Midbrain (tissue), 1 donor: ENCODE measurements at regions not wholly inside any gene's neighbourhood (a gene's known extent, or its start where the extent isn't known, plus 50 kb on each side); places are given as distances from the start of the nearest gene placed in this dataset.
"Not testable (repeated sequence)": the region's sequence is repeated elsewhere in the genome, so short reads cannot be mapped to it uniquely, and the experiment has no call there.

Experiments
- DNase-seq: peaks from one replicate; lab custom pipeline; 2025; lab: John Stamatoyannopoulos, UW

- no peak for DNase-seq
Observed at GRCh38 chr7:55261386-55261770, 103.8 kb upstream of the LANCL2 start.

- not testable (repeated sequence) for DNase-seq
Observed at GRCh38 chr7:55265328-55265727, 99.8 kb upstream of the LANCL2 start.

- no peak for DNase-seq
Observed at GRCh38 chr7:55265836-55266642, 99.1 kb upstream of the LANCL2 start.

- no peak for DNase-seq
Observed at GRCh38 chr7:55271069-55271626, 94.0 kb upstream of the LANCL2 start.

GRCh38 chr7:55271661-55272060 lies 93.5 kb upstream of the LANCL2 start:
- no peak for DNase-seq

- DNase-seq, result no peak
Observed at GRCh38 chr7:55272328-55272727, 92.8 kb upstream of the LANCL2 start.

GRCh38 chr7:55273186-55273980 lies 91.8 kb upstream of the LANCL2 start:
- no peak for DNase-seq

- DNase-seq, result no peak
Observed at GRCh38 chr7:55274156-55274555, 91.0 kb upstream of the LANCL2 start.

GRCh38 chr7:55275291-55276200 lies 89.6 kb upstream of the LANCL2 start:
- no peak for DNase-seq

GRCh38 chr7:55276572-55277295 lies 88.4 kb upstream of the LANCL2 start:
- DNase-seq, result no peak

GRCh38 chr7:55277916-55278315 lies 87.2 kb upstream of the LANCL2 start:
- DNase-seq, result no peak

- no peak for DNase-seq
Observed at GRCh38 chr7:55278321-55278720, 86.8 kb upstream of the LANCL2 start.

- DNase-seq, result no peak
Observed at GRCh38 chr7:55279080-55279845, 85.9 kb upstream of the LANCL2 start.

GRCh38 chr7:55280031-55280454 lies 85.1 kb upstream of the LANCL2 start:
- peak; percentile 72 for DNase-seq

- DNase-seq, result no peak
Observed at GRCh38 chr7:55285665-55286064, 79.5 kb upstream of the LANCL2 start.

- no peak for DNase-seq
Observed at GRCh38 chr7:55286666-55287065, 78.5 kb upstream of the LANCL2 start.

- DNase-seq, result no peak
Observed at GRCh38 chr7:55288070-55288824, 76.9 kb upstream of the LANCL2 start.

- DNase-seq, result no peak
Observed at GRCh38 chr7:55296070-55296469, 69.1 kb upstream of the LANCL2 start.

- DNase-seq, result no peak
Observed at GRCh38 chr7:55299273-55299967, 65.7 kb upstream of the LANCL2 start.
